Thymus (tissue), 11 donors: ENCODE measurements at regions not wholly inside any gene's neighbourhood (a gene's known extent, or its start where the extent isn't known, plus 50 kb on each side); places are given as distances from the start of the nearest gene placed in this dataset.

Experiments used
- DNase-seq, 9 donors: peaks; one replicate each; pipeline ENCODE4 v3.0.0-alpha.2; 2013; ENCODE audit warnings: low spot score in 9 of 9, low read depth in 6 of 9, missing footprints in 1 of 9
- H3K27ac ChIP-seq, 2 donors: one replicate each; pipeline ENCODE4 v1.5.1; 2013; ENCODE audit warnings: control low read depth in 1 of 2, low read depth in 1 of 2, low read length in 1 of 2, mild to moderate bottlenecking in 1 of 2, moderate library complexity in 1 of 2
- H3K27me3 ChIP-seq, 2 donors: one replicate each; pipeline ENCODE4 v1.5.1; 2013; ENCODE audit warnings: low read length in 1 of 2; ENCODE audit not compliant: control insufficient read depth in 2 of 2, insufficient read depth in 1 of 2
- H3K36me3 ChIP-seq, 2 donors: one replicate each; pipeline ENCODE4 v1.5.1; 2013; ENCODE audit warnings: low read length in 1 of 2, mild to moderate bottlenecking in 1 of 2, moderate library complexity in 1 of 2; ENCODE audit not compliant: control insufficient read depth in 2 of 2, insufficient read depth in 2 of 2
- H3K4me1 ChIP-seq, 2 donors: one replicate each; pipeline ENCODE4 v1.5.1; 2013; ENCODE audit warnings: low read length in 2 of 2; ENCODE audit not compliant: control insufficient read depth in 2 of 2, insufficient read depth in 2 of 2
- H3K4me3 ChIP-seq, 2 donors: one replicate each; pipeline ENCODE4 v1.5.1; 2013; ENCODE audit warnings: low read length in 2 of 2, control low read depth in 1 of 2, mild to moderate bottlenecking in 1 of 2
- H3K9me3 ChIP-seq, 2 donors: one replicate each; pipeline ENCODE4 v1.5.1; 2013; ENCODE audit warnings: low read length in 1 of 2, mild to moderate bottlenecking in 1 of 2; ENCODE audit not compliant: control insufficient read depth in 2 of 2, insufficient read depth in 1 of 2
- WGBS: extraction: QIAGEN DNeasy Blood & Tissue Kit; methylation state at CpG from one replicate; pipeline ENCODE4 v1.1.7; 2013; 5-methylcytosine and 5-hydroxymethylcytosine counted together
- donor health status: healthy.

- DNase-seq: no peak
- H3K4me1 ChIP-seq: no peaks in the 10 kb centered on the region
- whole genome bisulfite sequencing: 87% methylated on average over 1 of the region's 1 CpG
Measured at GRCh38 chr10:83952314-83952713, 187.0 kb upstream of the GHITM start.

GRCh38 chr10:83953589-83953988 lies 185.7 kb upstream of the GHITM start:
- no peak for DNase-seq
- no peaks in the 10 kb centered on the region for H3K4me1 ChIP-seq
- 78% methylated on average over 2 of the region's 2 CpGs for WGBS

More at GRCh38 chr10:83952314-83952713, 187.0 kb upstream of the GHITM start:
- no peaks in the 10 kb centered on the region for H3K36me3 ChIP-seq
- no peak overlapping the region for H3K27ac ChIP-seq
- H3K9me3 ChIP-seq: no peaks in the 10 kb centered on the region
- no peak overlapping the region for H3K4me3 ChIP-seq
- no peaks in the 10 kb centered on the region for H3K27me3 ChIP-seq

DNA sequence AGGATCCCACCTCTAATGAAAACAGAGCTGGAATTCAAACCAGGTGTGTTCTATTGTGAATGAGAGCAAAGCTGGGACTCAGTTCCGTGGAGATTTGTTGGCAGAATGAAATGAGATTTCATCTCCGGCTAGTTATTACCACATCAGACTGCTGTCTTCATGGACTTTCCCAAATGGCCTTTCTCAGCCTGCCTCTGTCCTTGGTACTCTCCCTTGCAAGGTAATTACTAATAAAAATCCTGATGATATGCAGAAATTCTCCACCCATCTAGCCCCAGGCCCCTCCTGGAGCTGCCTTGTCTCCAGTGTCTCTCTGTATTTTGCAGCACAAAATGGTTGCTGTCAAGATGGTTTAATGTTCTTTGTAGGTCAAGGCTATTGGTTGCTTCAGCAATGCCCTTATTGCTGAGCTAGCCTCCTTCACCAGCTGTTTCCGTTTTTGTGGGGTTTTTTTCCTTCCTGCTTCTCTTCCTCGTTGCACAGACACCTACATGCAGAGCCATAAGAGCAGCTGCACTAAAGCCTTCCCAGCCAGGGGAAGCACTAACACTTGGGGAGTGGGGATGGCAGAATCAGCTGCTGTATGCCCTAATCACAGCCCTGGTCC lies 185.0 kb upstream of the GHITM start:
- Histone ChIP-seq H3K27me3 (no peaks in the 10 kb centered on the region), H3K4me3 (no peak overlapping the region), H3K9me3 (no peaks in the 10 kb centered on the region), H3K36me3 (no peaks in the 10 kb centered on the region), H3K27ac (no peak overlapping the region), H3K4me1 (no peaks in the 10 kb centered on the region)
- 55% methylated on average over 4 of the region's 4 CpGs for WGBS
- no peak for DNase-seq

More at GRCh38 chr10:83953589-83953988, 185.7 kb upstream of the GHITM start:
- Histone ChIP-seq H3K27ac (no peak overlapping the region), H3K27me3 (no peaks in the 10 kb centered on the region), H3K9me3 (no peaks in the 10 kb centered on the region), H3K4me3 (no peak overlapping the region), H3K36me3 (no peaks in the 10 kb centered on the region)

GRCh38 chr10:83955406-83955805 lies 183.9 kb upstream of the GHITM start:
- H3K36me3 ChIP-seq: no peaks in the 10 kb centered on the region
- no peaks in the 10 kb centered on the region for H3K9me3 ChIP-seq
- H3K4me1 ChIP-seq: no peaks in the 10 kb centered on the region
- DNase-seq: no peak
- H3K27me3 ChIP-seq: no peaks in the 10 kb centered on the region
- H3K4me3 ChIP-seq: no peak overlapping the region
- no peak overlapping the region for H3K27ac ChIP-seq
- WGBS: 96% methylated on average over 2 of the region's 2 CpGs

DNA sequence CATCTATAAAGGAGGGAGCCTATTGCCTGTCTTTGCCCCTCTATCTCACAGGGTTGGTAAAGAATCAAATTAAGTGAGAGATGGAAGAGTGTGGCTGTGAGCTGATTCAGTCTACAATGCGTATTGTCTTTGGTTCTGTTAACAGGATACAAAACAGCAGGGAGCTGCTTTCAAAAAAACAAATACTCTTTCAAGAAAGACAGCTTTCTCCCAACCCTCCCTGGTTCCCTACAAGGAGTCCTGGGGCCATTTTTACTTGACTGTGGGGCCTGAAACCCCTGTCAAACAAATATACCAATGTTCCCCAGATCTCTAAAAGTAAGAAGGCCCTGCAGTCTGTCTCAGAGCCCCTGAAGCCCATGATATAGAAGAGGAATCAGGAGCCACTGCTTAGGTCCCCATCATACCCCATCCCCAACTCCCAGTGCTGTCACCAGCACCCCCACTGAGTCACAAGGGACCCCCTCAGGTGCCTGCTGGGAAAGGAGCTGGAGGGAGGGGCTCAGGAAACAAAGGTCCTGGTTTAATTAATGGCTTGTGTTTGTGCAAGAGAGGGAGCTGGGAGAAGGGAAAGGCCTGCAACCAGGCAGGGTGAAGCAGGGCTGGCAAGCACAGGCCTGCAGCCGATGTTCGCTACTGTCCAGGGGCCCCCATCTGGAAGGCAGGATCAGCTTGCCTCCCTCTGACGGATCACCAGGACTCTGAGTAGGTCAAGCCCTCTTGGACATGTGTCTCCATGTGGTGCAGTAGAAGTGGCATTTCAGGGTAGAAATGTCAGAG lies 182.0 kb upstream of the GHITM start:
- Histone ChIP-seq H3K9me3 (no peaks in the 10 kb centered on the region), H3K36me3 (no peaks in the 10 kb centered on the region), H3K27ac (no peak overlapping the region), H3K4me1 (no peaks in the 10 kb centered on the region), H3K4me3 (no peak overlapping the region), H3K27me3 (no peaks in the 10 kb centered on the region)
- 81% methylated on average over 4 of the region's 4 CpGs for WGBS
- DNase-seq: no peak

DNA sequence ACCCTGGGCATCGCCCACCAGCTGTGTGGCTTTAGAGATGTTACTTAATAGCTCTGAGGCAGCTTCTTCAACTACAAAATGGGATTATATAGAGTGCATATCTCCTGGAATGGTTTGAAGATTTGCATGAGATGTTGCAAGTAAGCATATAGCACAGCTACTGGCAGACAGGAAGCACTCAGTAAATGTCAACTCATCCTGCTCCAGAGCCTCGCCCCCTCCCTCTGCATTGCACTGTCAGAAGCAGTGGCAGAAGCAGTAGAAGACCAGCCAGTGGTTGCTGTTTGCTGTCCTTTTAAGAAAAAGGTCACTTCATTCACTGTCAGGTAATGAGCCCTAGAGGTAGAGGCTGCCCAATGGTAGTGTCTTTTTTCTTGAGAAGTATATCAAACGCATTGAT lies 180.0 kb upstream of the GHITM start:
- Histone ChIP-seq H3K4me1 (no peaks in the 10 kb centered on the region), H3K27me3 (no peaks in the 10 kb centered on the region), H3K36me3 (no peaks in the 10 kb centered on the region), H3K27ac (no peak overlapping the region), H3K9me3 (no peaks in the 10 kb centered on the region), H3K4me3 (no peak overlapping the region)
- WGBS: 70% methylated on average over 3 of the region's 3 CpGs
- DNase-seq: peak in 2 of 9 donors; percentile 1 to 3

GRCh38 chr10:83960125-83960524 lies 179.2 kb upstream of the GHITM start:
- Histone ChIP-seq H3K4me3 (no peak overlapping the region), H3K36me3 (no peaks in the 10 kb centered on the region)
- 64% methylated on average over 1 of the region's 1 CpG for WGBS

DNA sequence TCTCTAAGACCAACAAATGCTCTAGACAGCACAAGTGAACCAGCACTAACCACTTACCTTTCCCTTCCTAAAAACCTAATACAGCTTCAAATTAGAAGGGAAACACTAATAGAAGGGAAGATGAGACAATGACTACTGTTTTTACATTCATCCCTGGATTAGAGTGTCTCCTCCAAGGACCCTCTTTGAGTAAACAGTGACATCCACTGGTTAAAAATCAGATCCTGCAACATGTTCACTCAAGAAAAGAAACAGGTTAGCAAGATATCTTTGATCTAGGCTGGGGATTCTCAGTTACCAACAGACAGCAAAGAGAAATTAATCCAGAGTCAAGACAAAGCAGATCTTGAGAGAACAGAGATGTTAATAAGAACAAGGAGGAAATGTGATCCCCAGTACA lies 177.7 kb upstream of the GHITM start:
- H3K4me1 ChIP-seq: no peaks in the 10 kb centered on the region
- no peak overlapping the region for H3K4me3 ChIP-seq
- no peak overlapping the region for H3K27ac ChIP-seq
- no peaks in the 10 kb centered on the region for H3K36me3 ChIP-seq
- DNase-seq: no peak
- no peaks in the 10 kb centered on the region for H3K27me3 ChIP-seq
- H3K9me3 ChIP-seq: no peaks in the 10 kb centered on the region

More at GRCh38 chr10:83960125-83960524, 179.2 kb upstream of the GHITM start:
- Histone ChIP-seq H3K27me3 (no peaks in the 10 kb centered on the region), H3K9me3 (no peaks in the 10 kb centered on the region), H3K27ac (no peak overlapping the region), H3K4me1 (no peaks in the 10 kb centered on the region)
- no peak for DNase-seq

- no peaks in the 10 kb centered on the region for H3K36me3 ChIP-seq
Measured at GRCh38 chr10:83963446-83963845, 175.9 kb upstream of the GHITM start.

More at GRCh38 chr10:83963446-83963845, 175.9 kb upstream of the GHITM start:
- Histone ChIP-seq H3K9me3 (no peaks in the 10 kb centered on the region), H3K4me1 (no peaks in the 10 kb centered on the region), H3K27ac (no peak overlapping the region), H3K27me3 (no peaks in the 10 kb centered on the region), H3K4me3 (no peak overlapping the region)
- 88% methylated on average over 3 of the region's 3 CpGs for WGBS
- no peak for DNase-seq
